ENCODE measurements at regions not wholly inside any gene's neighbourhood (a gene's known extent, or its start where the extent isn't known, plus 50 kb on each side); places are given as distances from the start of the nearest gene placed in this dataset.

GRCh38 chr4:138838251-138838650, 177.3 kb upstream of the NOCT start:
- H3K4me1 ChIP-seq (ENCODE audit: insufficient read depth, low read length), result peaks cover 4% of the 10 kb centered on the region; the same call in 1 of the 2 replicates
- H3K36me3 ChIP-seq (ENCODE audit: low read depth, low read length), result no peaks in the 10 kb centered on the region
- no peak overlapping the region for H3K4me3 ChIP-seq (ENCODE audit: low read length)
- no peaks in the 10 kb centered on the region for H3K79me2 ChIP-seq (ENCODE audit: low read length)
- H4K20me1 ChIP-seq (ENCODE audit: low read length), result no peaks in the 10 kb centered on the region
- no peak overlapping the region for H3K9ac ChIP-seq (ENCODE audit: low read length)
- DNase-seq, result no peak
- ATAC-seq, result no peak
- CTCF ChIA-PET, result no interaction called here
- no peaks in the 10 kb centered on the region for H3F3A ChIP-seq (ENCODE audit: low read length, unreplicated experiment)
- no peak overlapping the region for H3K4me2 ChIP-seq (ENCODE audit: low read length)
- H2AFZ ChIP-seq (ENCODE audit: low read length), result no peak overlapping the region
- H3K27ac ChIP-seq (ENCODE audit: low read length), result no peak overlapping the region
- H3K9me2 ChIP-seq (replicated peaks; ENCODE audit: low read length), result no peaks in the 10 kb centered on the region
- H3K27me3 ChIP-seq (ENCODE audit: low read length), result 0 out of 2 replicates have a peak, but pooled peaks cover 4% of the 10 kb centered on the region
- no TSS peak for BruUV-seq (replicated peaks)
- TF ChIP-seq CTCF (conservative IDR thresholded peaks at IDR 0.05; ENCODE audit: low read depth, low read length) (no peak), EZH2phosphoT487 (IDR thresholded peaks at IDR 0.05; ENCODE audit: borderline replicate concordance, low read length) (no peak), EZH2 (IDR thresholded peaks at IDR 0.05; ENCODE audit: low read length, unreplicated experiment) (no peak)
- no peaks in the 10 kb centered on the region for H3K9me3 ChIP-seq (ENCODE audit: low read length)
- POLR2A ChIA-PET (ENCODE audit: unreplicated experiment), result no interaction called here
- intact Hi-C loops (cut with micrococcal nuclease), result no loop called here

GRCh38 chr4:138835832-138836533, 179.6 kb upstream of the NOCT start:
- no peaks in the 10 kb centered on the region for H3K9me2 ChIP-seq (replicated peaks; ENCODE audit: low read length)
- no peaks in the 10 kb centered on the region for H3F3A ChIP-seq (ENCODE audit: low read length, unreplicated experiment)
- H3K9me3 ChIP-seq (ENCODE audit: low read length), result no peaks in the 10 kb centered on the region
- H3K4me1 ChIP-seq (ENCODE audit: insufficient read depth, low read length), result peaks cover 4% of the 10 kb centered on the region; the same call in 1 of the 2 replicates
- no TSS peak for BruUV-seq (replicated peaks)
- peak; percentile 63 for DNase-seq
- H3K4me2 ChIP-seq (ENCODE audit: low read length), result peak overlapping the region; percentile 44; the same call in 1 of the 2 replicates
- ATAC-seq, result no peak
- H3K27me3 ChIP-seq (ENCODE audit: low read length), result no peaks in the 10 kb centered on the region
- no peaks in the 10 kb centered on the region for H3K36me3 ChIP-seq (ENCODE audit: low read depth, low read length)
- no peak overlapping the region for H3K27ac ChIP-seq (ENCODE audit: low read length)
- ChIA-PET POLR2A (ENCODE audit: unreplicated experiment) (no interaction called here), CTCF (no interaction called here)
- H2AFZ ChIP-seq (ENCODE audit: low read length), result no peak overlapping the region
- no peak overlapping the region for H3K9ac ChIP-seq (ENCODE audit: low read length)
- no peak overlapping the region for H3K4me3 ChIP-seq (ENCODE audit: low read length)
- intact Hi-C loops (cut with micrococcal nuclease), result no loop called here
- no peak for TF ChIP-seq EZH2phosphoT487 (IDR thresholded peaks at IDR 0.05; ENCODE audit: borderline replicate concordance, low read length)
- TF ChIP-seq EZH2 (IDR thresholded peaks at IDR 0.05; ENCODE audit: low read length, unreplicated experiment), result no peak
- peak; percentile 26; the same call in 1 of the 2 replicates for TF ChIP-seq CTCF (conservative IDR thresholded peaks at IDR 0.05; ENCODE audit: low read depth, low read length)
- H4K20me1 ChIP-seq (ENCODE audit: low read length), result no peaks in the 10 kb centered on the region
- no peaks in the 10 kb centered on the region for H3K79me2 ChIP-seq (ENCODE audit: low read length)

GRCh38 chr4:138833974-138834373, 181.6 kb upstream of the NOCT start:
- ChIA-PET CTCF (no interaction called here), POLR2A (ENCODE audit: unreplicated experiment) (no interaction called here)
- DNase-seq (no peak), ATAC-seq (no peak)
- Histone ChIP-seq H3K4me3 (ENCODE audit: low read length) (no peak overlapping the region), H3K27me3 (ENCODE audit: low read length) (no peaks in the 10 kb centered on the region), H3K9me2 (replicated peaks; ENCODE audit: low read length) (no peaks in the 10 kb centered on the region), H3K27ac (ENCODE audit: low read length) (no peak overlapping the region), H3K36me3 (ENCODE audit: low read depth, low read length) (no peaks in the 10 kb centered on the region), H3K79me2 (ENCODE audit: low read length) (no peaks in the 10 kb centered on the region), H3K4me1 (ENCODE audit: insufficient read depth, low read length) (peaks cover 4% of the 10 kb centered on the region; the same call in 1 of the 2 replicates), H3K4me2 (ENCODE audit: low read length) (no peak overlapping the region), H3K9me3 (ENCODE audit: low read length) (no peaks in the 10 kb centered on the region), H3K9ac (ENCODE audit: low read length) (no peak overlapping the region), H2AFZ (ENCODE audit: low read length) (no peak overlapping the region), H4K20me1 (ENCODE audit: low read length) (no peaks in the 10 kb centered on the region), H3F3A (ENCODE audit: low read length, unreplicated experiment) (no peaks in the 10 kb centered on the region)
- no peak for TF ChIP-seq EZH2phosphoT487 (IDR thresholded peaks at IDR 0.05; ENCODE audit: borderline replicate concordance, low read length)
- no peak for TF ChIP-seq CTCF (conservative IDR thresholded peaks at IDR 0.05; ENCODE audit: low read depth, low read length)
- no peak for TF ChIP-seq EZH2 (IDR thresholded peaks at IDR 0.05; ENCODE audit: low read length, unreplicated experiment)
- BruUV-seq (replicated peaks), result no TSS peak
- intact Hi-C loops (cut with micrococcal nuclease), result no loop called here

All from PC-3 (cell line).